ENCODE measurements at regions not wholly inside any gene's neighbourhood (a gene's known extent, or its start where the extent isn't known, plus 50 kb on each side); places are given as distances from the start of the nearest gene placed in this dataset.

DNA sequence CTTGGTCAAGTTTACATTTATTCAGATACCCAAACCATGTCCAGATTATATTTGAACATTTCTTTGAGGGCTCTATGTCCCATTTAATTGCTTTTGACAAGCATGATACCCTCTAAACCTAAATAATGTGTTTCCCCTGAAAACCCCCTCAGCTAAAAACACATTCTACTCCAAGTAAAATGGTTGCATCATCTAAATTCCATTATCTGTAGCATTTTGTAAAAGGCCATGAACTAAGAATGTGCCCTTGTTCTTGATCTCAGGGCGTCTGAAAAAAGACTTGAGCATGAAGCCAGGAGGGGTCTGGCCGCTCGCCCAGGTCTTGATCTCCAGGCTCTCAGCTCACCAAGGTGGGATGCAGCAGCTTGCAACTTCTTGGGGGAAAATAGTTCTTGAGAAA is 53.5 kb upstream of the ERCC6L2 start:
- Mint-ChIP-seq H3K4me3 (no peak overlapping the region), H3K4me1 (peaks cover 17% of the 10 kb centered on the region), H3K9me3 (no peaks in the 10 kb centered on the region), H3K27me3 (ENCODE audit: insufficient read depth, low read depth, poor library complexity) (peaks cover 4% of the 10 kb centered on the region), H3K27ac (no peak overlapping the region; the same call in 1 of the 2 replicates), H3K36me3 (ENCODE audit: low read depth) (no peaks in the 10 kb centered on the region)
- Histone ChIP-seq H3K4me1 (ENCODE audit: insufficient read depth) (peaks cover 4% of the 10 kb centered on the region; the same call in 1 of the 2 replicates), H3K79me2 (replicated peaks; ENCODE audit: insufficient read depth) (no peaks in the 10 kb centered on the region), H3K36me3 (ENCODE audit: insufficient read depth) (no peaks in the 10 kb centered on the region), H2AFZ (no peak overlapping the region), H4K20me1 (replicated peaks; ENCODE audit: insufficient read depth) (no peaks in the 10 kb centered on the region), H3K9me2 (ENCODE audit: insufficient read depth) (no peaks in the 10 kb centered on the region), H3K4me3 (no peak overlapping the region), H3F3A (replicated peaks; ENCODE audit: low read depth) (no peaks in the 10 kb centered on the region), H3K4me2 (no peak overlapping the region), H3K27me3 (ENCODE audit: insufficient read depth) (no peaks in the 10 kb centered on the region), H3K27ac (ENCODE audit: low read depth) (no peak overlapping the region)
- TF ChIP-seq POLR2AphosphoS5 (IDR thresholded peaks at IDR 0.05; ENCODE audit: low read depth) (no peak), EZH2phosphoT487 (IDR thresholded peaks at IDR 0.05; ENCODE audit: unreplicated experiment) (no peak), NANOG (IDR thresholded peaks at IDR 0.05; ENCODE audit: borderline replicate concordance) (no peak), STAT1 (IDR thresholded peaks at IDR 0.05; ENCODE audit: unreplicated experiment) (no peak), ZNF331 (CRISPR knock-in tag; IDR thresholded peaks at IDR 0.05; ENCODE audit: low read depth) (no peak), EZH2 (IDR thresholded peaks at IDR 0.05; ENCODE audit: low read depth, unreplicated experiment) (no peak), CREB1 (CRISPR knock-in tag; IDR thresholded peaks at IDR 0.05; ENCODE audit: low read depth) (no peak), JUNB (IDR thresholded peaks at IDR 0.05; ENCODE audit: unreplicated experiment) (no peak), ZNF114 (CRISPR knock-in tag; IDR thresholded peaks at IDR 0.05) (no peak)
- TF ChIP-seq, protein P1, sequence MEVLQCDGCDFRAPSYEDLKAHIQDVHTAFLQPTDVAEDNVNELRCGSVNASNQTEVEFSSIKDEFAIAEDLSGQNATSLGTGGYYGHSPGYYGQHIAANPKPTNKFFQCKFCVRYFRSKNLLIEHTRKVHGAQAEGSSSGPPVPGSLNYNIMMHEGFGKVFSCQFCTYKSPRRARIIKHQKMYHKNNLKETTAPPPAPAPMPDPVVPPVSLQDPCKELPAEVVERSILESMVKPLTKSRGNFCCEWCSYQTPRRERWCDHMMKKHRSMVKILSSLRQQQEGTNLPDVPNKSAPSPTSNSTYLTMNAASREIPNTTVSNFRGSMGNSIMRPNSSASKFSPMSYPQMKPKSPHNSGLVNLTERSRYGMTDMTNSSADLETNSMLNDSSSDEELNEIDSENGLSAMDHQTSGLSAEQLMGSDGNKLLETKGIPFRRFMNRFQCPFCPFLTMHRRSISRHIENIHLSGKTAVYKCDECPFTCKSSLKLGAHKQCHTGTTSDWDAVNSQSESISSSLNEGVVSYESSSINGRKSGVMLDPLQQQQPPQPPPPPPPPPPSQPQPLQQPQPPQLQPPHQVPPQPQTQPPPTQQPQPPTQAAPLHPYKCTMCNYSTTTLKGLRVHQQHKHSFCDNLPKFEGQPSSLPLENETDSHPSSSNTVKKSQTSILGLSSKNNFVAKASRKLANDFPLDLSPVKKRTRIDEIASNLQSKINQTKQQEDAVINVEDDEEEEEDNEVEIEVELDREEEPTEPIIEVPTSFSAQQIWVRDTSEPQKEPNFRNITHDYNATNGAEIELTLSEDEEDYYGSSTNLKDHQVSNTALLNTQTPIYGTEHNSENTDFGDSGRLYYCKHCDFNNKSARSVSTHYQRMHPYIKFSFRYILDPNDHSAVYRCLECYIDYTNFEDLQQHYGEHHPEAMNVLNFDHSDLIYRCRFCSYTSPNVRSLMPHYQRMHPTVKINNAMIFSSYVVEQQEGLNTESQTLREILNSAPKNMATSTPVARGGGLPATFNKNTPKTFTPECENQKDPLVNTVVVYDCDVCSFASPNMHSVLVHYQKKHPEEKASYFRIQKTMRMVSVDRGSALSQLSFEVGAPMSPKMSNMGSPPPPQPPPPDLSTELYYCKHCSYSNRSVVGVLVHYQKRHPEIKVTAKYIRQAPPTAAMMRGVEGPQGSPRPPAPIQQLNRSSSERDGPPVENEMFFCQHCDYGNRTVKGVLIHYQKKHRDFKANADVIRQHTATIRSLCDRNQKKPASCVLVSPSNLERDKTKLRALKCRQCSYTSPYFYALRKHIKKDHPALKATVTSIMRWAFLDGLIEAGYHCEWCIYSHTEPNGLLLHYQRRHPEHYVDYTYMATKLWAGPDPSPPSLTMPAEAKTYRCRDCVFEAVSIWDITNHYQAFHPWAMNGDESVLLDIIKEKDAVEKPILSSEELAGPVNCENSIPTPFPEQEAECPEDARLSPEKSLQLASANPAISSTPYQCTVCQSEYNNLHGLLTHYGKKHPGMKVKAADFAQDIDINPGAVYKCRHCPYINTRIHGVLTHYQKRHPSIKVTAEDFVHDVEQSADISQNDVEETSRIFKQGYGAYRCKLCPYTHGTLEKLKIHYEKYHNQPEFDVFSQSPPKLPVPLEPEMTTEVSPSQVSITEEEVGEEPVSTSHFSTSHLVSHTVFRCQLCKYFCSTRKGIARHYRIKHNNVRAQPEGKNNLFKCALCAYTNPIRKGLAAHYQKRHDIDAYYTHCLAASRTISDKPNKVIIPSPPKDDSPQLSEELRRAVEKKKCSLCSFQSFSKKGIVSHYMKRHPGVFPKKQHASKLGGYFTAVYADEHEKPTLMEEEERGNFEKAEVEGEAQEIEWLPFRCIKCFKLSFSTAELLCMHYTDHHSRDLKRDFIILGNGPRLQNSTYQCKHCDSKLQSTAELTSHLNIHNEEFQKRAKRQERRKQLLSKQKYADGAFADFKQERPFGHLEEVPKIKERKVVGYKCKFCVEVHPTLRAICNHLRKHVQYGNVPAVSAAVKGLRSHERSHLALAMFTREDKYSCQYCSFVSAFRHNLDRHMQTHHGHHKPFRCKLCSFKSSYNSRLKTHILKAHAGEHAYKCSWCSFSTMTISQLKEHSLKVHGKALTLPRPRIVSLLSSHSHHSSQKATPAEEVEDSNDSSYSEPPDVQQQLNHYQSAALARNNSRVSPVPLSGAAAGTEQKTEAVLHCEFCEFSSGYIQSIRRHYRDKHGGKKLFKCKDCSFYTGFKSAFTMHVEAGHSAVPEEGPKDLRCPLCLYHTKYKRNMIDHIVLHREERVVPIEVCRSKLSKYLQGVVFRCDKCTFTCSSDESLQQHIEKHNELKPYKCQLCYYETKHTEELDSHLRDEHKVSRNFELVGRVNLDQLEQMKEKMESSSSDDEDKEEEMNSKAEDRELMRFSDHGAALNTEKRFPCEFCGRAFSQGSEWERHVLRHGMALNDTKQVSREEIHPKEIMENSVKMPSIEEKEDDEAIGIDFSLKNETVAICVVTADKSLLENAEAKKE (CRISPR knock-in tag; IDR thresholded peaks at IDR 0.05), result no peak
- TF ChIP-seq, protein P2, sequence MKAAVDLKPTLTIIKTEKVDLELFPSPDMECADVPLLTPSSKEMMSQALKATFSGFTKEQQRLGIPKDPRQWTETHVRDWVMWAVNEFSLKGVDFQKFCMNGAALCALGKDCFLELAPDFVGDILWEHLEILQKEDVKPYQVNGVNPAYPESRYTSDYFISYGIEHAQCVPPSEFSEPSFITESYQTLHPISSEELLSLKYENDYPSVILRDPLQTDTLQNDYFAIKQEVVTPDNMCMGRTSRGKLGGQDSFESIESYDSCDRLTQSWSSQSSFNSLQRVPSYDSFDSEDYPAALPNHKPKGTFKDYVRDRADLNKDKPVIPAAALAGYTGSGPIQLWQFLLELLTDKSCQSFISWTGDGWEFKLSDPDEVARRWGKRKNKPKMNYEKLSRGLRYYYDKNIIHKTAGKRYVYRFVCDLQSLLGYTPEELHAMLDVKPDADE (IDR thresholded peaks at IDR 0.05), result no peak
- TF ChIP-seq, protein P3, sequence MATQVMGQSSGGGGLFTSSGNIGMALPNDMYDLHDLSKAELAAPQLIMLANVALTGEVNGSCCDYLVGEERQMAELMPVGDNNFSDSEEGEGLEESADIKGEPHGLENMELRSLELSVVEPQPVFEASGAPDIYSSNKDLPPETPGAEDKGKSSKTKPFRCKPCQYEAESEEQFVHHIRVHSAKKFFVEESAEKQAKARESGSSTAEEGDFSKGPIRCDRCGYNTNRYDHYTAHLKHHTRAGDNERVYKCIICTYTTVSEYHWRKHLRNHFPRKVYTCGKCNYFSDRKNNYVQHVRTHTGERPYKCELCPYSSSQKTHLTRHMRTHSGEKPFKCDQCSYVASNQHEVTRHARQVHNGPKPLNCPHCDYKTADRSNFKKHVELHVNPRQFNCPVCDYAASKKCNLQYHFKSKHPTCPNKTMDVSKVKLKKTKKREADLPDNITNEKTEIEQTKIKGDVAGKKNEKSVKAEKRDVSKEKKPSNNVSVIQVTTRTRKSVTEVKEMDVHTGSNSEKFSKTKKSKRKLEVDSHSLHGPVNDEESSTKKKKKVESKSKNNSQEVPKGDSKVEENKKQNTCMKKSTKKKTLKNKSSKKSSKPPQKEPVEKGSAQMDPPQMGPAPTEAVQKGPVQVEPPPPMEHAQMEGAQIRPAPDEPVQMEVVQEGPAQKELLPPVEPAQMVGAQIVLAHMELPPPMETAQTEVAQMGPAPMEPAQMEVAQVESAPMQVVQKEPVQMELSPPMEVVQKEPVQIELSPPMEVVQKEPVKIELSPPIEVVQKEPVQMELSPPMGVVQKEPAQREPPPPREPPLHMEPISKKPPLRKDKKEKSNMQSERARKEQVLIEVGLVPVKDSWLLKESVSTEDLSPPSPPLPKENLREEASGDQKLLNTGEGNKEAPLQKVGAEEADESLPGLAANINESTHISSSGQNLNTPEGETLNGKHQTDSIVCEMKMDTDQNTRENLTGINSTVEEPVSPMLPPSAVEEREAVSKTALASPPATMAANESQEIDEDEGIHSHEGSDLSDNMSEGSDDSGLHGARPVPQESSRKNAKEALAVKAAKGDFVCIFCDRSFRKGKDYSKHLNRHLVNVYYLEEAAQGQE (IDR thresholded peaks at IDR 0.05; ENCODE audit: unreplicated experiment), result no peak
- TF ChIP-seq, protein P4, sequence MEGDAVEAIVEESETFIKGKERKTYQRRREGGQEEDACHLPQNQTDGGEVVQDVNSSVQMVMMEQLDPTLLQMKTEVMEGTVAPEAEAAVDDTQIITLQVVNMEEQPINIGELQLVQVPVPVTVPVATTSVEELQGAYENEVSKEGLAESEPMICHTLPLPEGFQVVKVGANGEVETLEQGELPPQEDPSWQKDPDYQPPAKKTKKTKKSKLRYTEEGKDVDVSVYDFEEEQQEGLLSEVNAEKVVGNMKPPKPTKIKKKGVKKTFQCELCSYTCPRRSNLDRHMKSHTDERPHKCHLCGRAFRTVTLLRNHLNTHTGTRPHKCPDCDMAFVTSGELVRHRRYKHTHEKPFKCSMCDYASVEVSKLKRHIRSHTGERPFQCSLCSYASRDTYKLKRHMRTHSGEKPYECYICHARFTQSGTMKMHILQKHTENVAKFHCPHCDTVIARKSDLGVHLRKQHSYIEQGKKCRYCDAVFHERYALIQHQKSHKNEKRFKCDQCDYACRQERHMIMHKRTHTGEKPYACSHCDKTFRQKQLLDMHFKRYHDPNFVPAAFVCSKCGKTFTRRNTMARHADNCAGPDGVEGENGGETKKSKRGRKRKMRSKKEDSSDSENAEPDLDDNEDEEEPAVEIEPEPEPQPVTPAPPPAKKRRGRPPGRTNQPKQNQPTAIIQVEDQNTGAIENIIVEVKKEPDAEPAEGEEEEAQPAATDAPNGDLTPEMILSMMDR (conservative IDR thresholded peaks at IDR 0.05; ENCODE audit: low read depth in 2 of 2), result no peak
- ATAC-seq (no peak), DNase-seq (ENCODE audit: low spot score) (no peak)

Data from GM23338 (cell line).